Endothelial cell of umbilical vein (primary cell): ENCODE measurements at regions not wholly inside any gene's neighbourhood (a gene's known extent, or its start where the extent isn't known, plus 50 kb on each side); places are given as distances from the start of the nearest gene placed in this dataset.

Source experiments
- BruUV-seq: library from RNA; stranded (reverse); fragments of 400-500 nt; replicated peaks from 2 replicates; lab custom pipeline; 2021; lab: Mats Ljungman, UMichigan
- CTCF ChIA-PET: fragments of 300-600, 350-600 bp; sonication (Branson Sonifier 250); formaldehyde crosslinking; loops from one replicate; lab custom pipeline; 2021; ENCODE audit warnings: antibody characterized with exemption, inconsistent platforms; lab: Charles Lee
- POLR2A ChIA-PET: fragments of 300-600, 350-600 bp; sonication (Branson Sonifier 250); formaldehyde crosslinking; loops from one replicate; lab custom pipeline; 2021; ENCODE audit warnings: antibody characterized with exemption, inconsistent platforms; lab: Charles Lee
- DNase-seq: peaks from one replicate; pipeline ENCODE4 v3.0.0-alpha.2; 2011; ENCODE audit warnings: low read depth, low spot score
- FAIRE-seq: peaks from 2 replicates; lab custom pipeline; 2011; peaks lifted over from hg19 to GRCh38; lab: Jason Lieb, UNC
- H2AFZ ChIP-seq: 2 replicates; pipeline ENCODE4 v1.6.0; 2012; ENCODE audit warnings: low read depth, low read length, control low read depth, inconsistent platforms
- H3K27ac ChIP-seq: 2 replicates; pipeline ENCODE4 v1.5.1; 2011; ENCODE audit warnings: low read depth, mild to moderate bottlenecking, control low read depth, low read length, moderate library complexity; ENCODE audit not compliant: insufficient read depth
- H3K27me3 ChIP-seq, 2 experiments: 2 replicates each; pipeline versions ENCODE4 v1.6.0 to v1.6.1; 2011; ENCODE audit warnings: low read length in 2 of 2, mixed read lengths in 1 of 2; ENCODE audit not compliant: control insufficient read depth in 2 of 2, insufficient read depth in 2 of 2
- H3K36me3 ChIP-seq, 2 experiments: 2 replicates in 1 of 2; 3 replicates in 1 of 2; pipeline ENCODE4 v1.5.1; 2011; ENCODE audit warnings: low read length in 2 of 2, mild to moderate bottlenecking in 1 of 2, moderate library complexity in 1 of 2; ENCODE audit not compliant: control insufficient read depth in 2 of 2, insufficient read depth in 2 of 2; ENCODE audit errors: extremely low read depth in 1 of 2
- H3K4me1 ChIP-seq: 3 replicates; pipeline ENCODE4 v1.5.1; 2011; ENCODE audit warnings: mild to moderate bottlenecking, low read length; ENCODE audit not compliant: control insufficient read depth, insufficient read depth; ENCODE audit errors: extremely low read depth
- H3K4me2 ChIP-seq: 2 replicates; pipeline ENCODE4 v1.6.1; 2011; ENCODE audit warnings: low read length, control low read depth, mixed read lengths; ENCODE audit not compliant: insufficient read depth
- H3K4me3 ChIP-seq, 3 experiments: fragments of 200-600 bp in 1 of 3; sonication (generic), shearing (Covaris generic) in 1 of 3; replicated peaks in 1 of 3; 2 replicates each; pipeline ENCODE4 v1.5.1; 2011 to 2016; ENCODE audit warnings: control low read depth in 3 of 3, low read length in 3 of 3, mild to moderate bottlenecking in 2 of 3, inconsistent platforms in 1 of 3, low read depth in 1 of 3, moderate library complexity in 1 of 3; ENCODE audit not compliant: insufficient read depth in 1 of 3
- H3K79me2 ChIP-seq: 2 replicates; pipeline ENCODE4 v1.6.0; 2012; ENCODE audit warnings: low read length, inconsistent platforms; ENCODE audit not compliant: control insufficient read depth, insufficient read depth
- H3K9ac ChIP-seq: replicated peaks from 2 replicates; pipeline ENCODE3; 2011; ENCODE audit warnings: low read length, control low read depth; ENCODE audit not compliant: insufficient read depth; ENCODE audit errors: extremely low read depth
- H3K9me1 ChIP-seq: replicated peaks from 3 replicates; pipeline ENCODE4 v1.6.0; 2011; ENCODE audit warnings: mild to moderate bottlenecking, low read length; ENCODE audit not compliant: control insufficient read depth, insufficient read depth; ENCODE audit errors: extremely low read depth
- H3K9me3 ChIP-seq: replicated peaks from 2 replicates; pipeline ENCODE4 v1.5.1; 2012; ENCODE audit warnings: low read length, inconsistent platforms; ENCODE audit not compliant: control insufficient read depth, insufficient read depth
- H4K20me1 ChIP-seq: replicated peaks from 2 replicates; pipeline ENCODE3; 2011; ENCODE audit warnings: mild to moderate bottlenecking, low read length; ENCODE audit not compliant: control insufficient read depth, insufficient read depth; ENCODE audit errors: extremely low read depth
- EZH2 ChIP-seq: IDR thresholded peaks from 2 replicates; pipeline ENCODE4 v1.6.1; 2012; ENCODE audit warnings: borderline replicate concordance, low read depth, mild to moderate bottlenecking, moderate library complexity, low read length, inconsistent platforms; ENCODE audit not compliant: severe bottlenecking
- FOS ChIP-seq: IDR thresholded peaks from 2 replicates; pipeline ENCODE4 v1.6.1; 2011; ENCODE audit warnings: mild to moderate bottlenecking, low read length, moderate library complexity, borderline replicate concordance; ENCODE audit not compliant: insufficient read depth
- GATA2 ChIP-seq: IDR thresholded peaks from 2 replicates; pipeline ENCODE4 v1.7.0; 2011; ENCODE audit warnings: low read depth, mild to moderate bottlenecking, moderate library complexity, mixed read lengths, low read length; ENCODE audit not compliant: insufficient read length, insufficient read depth
- JUN ChIP-seq: IDR thresholded peaks from 2 replicates; pipeline ENCODE4 v1.6.1; 2011; ENCODE audit warnings: borderline replicate concordance, low read depth; ENCODE audit not compliant: insufficient read length, insufficient read depth
- MYC ChIP-seq: IDR thresholded peaks from one replicate; pipeline ENCODE4 v1.6.1; 2011; ENCODE audit warnings: mild to moderate bottlenecking, low read depth, low read length
- POLR2A ChIP-seq: IDR thresholded peaks from 2 replicates; pipeline ENCODE4 v1.6.1; 2012; ENCODE audit warnings: low read depth, mild to moderate bottlenecking, control low read depth, low read length
- POLR2AphosphoS5 ChIP-seq: IDR thresholded peaks from 2 replicates; pipeline ENCODE4 v1.6.1; 2012; ENCODE audit warnings: low read depth, mild to moderate bottlenecking, control low read depth, low read length, moderate library complexity; ENCODE audit not compliant: insufficient read depth
- dilution Hi-C: fragments of 300-500 bp; cut with MboI; formaldehyde crosslinking; loops from one replicate; pipeline ENCODE4 v1.15.0; 2019; ENCODE audit warnings: low sequenced_read_pairs; ENCODE audit not compliant: extremely low pct_ligation_motif_present
- intact Hi-C: fragments of 100-400 bp; cut with micrococcal nuclease; formaldehyde crosslinking; loops from one replicate; pipeline ENCODE4 v1.10.0; 2022
- TF ChIP-seq, protein P1 (sequence below): IDR thresholded peaks from 2 replicates; pipeline ENCODE4 v1.6.1; 2011; ENCODE audit not compliant: insufficient read depth, insufficient read length
- TF ChIP-seq, protein P2 (sequence below), 2 donors: IDR thresholded peaks; 1 replicate in 1 of 2; 2 replicates in 1 of 2; pipeline ENCODE4 v1.5.1; 2011; ENCODE audit warnings: low read length in 2 of 2, mild to moderate bottlenecking in 2 of 2, moderate library complexity in 2 of 2, control low read depth in 1 of 2, inconsistent platforms in 1 of 2, low read depth in 1 of 2; ENCODE audit not compliant: insufficient read depth in 1 of 2; ENCODE audit errors: extremely low read depth in 1 of 2

DNA sequence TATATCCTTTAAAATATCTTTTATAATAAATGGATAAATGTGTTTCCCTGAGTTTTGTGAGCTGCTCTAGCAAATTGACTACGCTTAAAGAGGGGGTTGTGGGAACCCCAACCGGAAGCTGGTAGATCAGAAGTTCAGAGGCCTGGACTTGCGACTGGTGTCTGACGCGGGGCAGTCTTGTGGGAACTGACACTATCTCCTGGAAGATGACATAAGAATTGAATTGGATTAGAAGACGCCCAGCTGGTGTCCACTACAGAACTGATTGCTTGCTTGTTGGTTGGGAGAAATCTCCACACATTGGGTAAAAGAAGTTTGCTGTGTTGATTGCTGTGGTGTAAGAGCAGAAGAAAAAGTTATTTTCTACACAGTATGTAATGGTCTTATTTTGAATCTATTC is 51.1 kb upstream of the AHR start:
- Histone ChIP-seq H3K9me3 (no peaks in the 10 kb centered on the region), H3K9me1 (no peaks in the 10 kb centered on the region), H3K4me1 (no peaks in the 10 kb centered on the region), H3K27me3 (no peaks in the 10 kb centered on the region), H3K79me2 (no peaks in the 10 kb centered on the region), H3K27ac (no peak overlapping the region), H4K20me1 (no peaks in the 10 kb centered on the region), H3K4me2 (no peak overlapping the region), H3K4me3 (no peak overlapping the region), H3K9ac (no peak overlapping the region), H2AFZ (no peak overlapping the region), H3K36me3 (no peaks in the 10 kb centered on the region)
- DNase-seq (no peak), FAIRE-seq (no peak)
- TF ChIP-seq, protein P1, sequence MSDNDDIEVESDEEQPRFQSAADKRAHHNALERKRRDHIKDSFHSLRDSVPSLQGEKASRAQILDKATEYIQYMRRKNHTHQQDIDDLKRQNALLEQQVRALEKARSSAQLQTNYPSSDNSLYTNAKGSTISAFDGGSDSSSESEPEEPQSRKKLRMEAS: no peak
- TF ChIP-seq, protein P2, sequence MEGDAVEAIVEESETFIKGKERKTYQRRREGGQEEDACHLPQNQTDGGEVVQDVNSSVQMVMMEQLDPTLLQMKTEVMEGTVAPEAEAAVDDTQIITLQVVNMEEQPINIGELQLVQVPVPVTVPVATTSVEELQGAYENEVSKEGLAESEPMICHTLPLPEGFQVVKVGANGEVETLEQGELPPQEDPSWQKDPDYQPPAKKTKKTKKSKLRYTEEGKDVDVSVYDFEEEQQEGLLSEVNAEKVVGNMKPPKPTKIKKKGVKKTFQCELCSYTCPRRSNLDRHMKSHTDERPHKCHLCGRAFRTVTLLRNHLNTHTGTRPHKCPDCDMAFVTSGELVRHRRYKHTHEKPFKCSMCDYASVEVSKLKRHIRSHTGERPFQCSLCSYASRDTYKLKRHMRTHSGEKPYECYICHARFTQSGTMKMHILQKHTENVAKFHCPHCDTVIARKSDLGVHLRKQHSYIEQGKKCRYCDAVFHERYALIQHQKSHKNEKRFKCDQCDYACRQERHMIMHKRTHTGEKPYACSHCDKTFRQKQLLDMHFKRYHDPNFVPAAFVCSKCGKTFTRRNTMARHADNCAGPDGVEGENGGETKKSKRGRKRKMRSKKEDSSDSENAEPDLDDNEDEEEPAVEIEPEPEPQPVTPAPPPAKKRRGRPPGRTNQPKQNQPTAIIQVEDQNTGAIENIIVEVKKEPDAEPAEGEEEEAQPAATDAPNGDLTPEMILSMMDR (IDR thresholded peaks at IDR 0.05; ENCODE audit: extremely low read depth in 1 of 2, insufficient read depth in 1 of 2, low read depth in 1 of 2, low read length in 2 of 2): no peak
- TF ChIP-seq POLR2AphosphoS5 (no peak), GATA2 (no peak), POLR2A (no peak), FOS (no peak), EZH2 (no peak), MYC (no peak), JUN (no peak)
- CTCF ChIA-PET: no interaction called here
- POLR2A ChIA-PET: no interaction called here
- dilution Hi-C loops: no loop called here
- intact Hi-C loops: no loop called here
- BruUV-seq: no TSS peak
